ENCODE measurements at regions not wholly inside any gene's neighbourhood (a gene's known extent, or its start where the extent isn't known, plus 50 kb on each side); places are given as distances from the start of the nearest gene placed in this dataset.
A peak's percentile ranks its signal among the peaks of the same experiment; 100 is the strongest.

DNA sequence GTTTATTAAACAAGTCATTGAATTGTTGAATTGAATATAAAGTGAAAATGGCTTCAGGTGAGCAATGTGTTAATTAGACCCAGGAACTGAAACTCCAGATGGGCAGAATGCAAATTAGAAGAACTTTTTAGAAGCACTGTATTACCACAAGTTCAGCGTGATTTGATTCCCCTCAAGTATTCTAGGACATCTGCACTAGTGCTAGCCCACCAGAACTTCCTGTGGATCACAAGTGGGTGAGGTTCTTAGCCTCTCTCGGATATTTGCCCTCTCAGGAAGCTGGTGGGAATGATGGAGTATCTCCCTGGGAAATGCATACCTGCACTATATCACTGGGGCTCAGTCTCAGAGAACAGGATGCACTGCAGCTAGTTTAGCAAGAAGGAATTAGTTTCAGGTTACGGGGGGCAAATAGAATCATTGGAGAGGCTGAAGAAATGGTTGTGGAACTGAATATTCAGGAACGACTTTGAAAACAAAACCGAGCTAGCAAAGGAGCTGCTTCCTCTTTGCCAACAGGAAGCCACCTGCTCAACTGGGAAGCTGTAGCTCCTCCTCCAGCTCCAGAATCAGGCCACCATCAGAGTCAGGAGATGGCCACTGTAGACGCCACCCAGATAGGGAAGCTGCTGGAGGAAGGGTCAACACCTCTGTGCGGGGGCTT, 74.3 kb downstream of the DHCR7 start:
- Histone ChIP-seq H3K9me3 (ENCODE audit: low read depth) (no peaks in the 10 kb centered on the region), H3K9ac (no peak overlapping the region), H3K27ac (no peak overlapping the region), H3K4me3 (no peak overlapping the region), H4K20me1 (ENCODE audit: low read depth) (no peaks in the 10 kb centered on the region), H3K4me2 (no peak overlapping the region), H3K36me3 (no peaks in the 10 kb centered on the region), H2AFZ (replicated peaks) (no peak overlapping the region), H3K27me3 (peaks cover 8% of the 10 kb centered on the region), H3K4me1 (peaks cover 4% of the 10 kb centered on the region), H3K79me2 (ENCODE audit: low read depth) (no peaks in the 10 kb centered on the region), H3F3A (ENCODE audit: low read depth) (no peaks in the 10 kb centered on the region)
- no peak for DNase-seq (ENCODE audit: low spot score)
- Mint-ChIP-seq H3K9me3 (no peaks in the 10 kb centered on the region), H3K4me1 (no peaks in the 10 kb centered on the region), H3K4me3 (no peak overlapping the region), H3K27ac (no peak overlapping the region), H3K27me3 (ENCODE audit: insufficient read depth, low read depth) (no peaks in the 10 kb centered on the region), H3K36me3 (no peaks in the 10 kb centered on the region)
- TF ChIP-seq EZH2 (IDR thresholded peaks at IDR 0.05) = no peak

GRCh38 chr11:71372693-71373657, 75.2 kb downstream of the DHCR7 start:
- Histone ChIP-seq H3K27me3 (peaks cover 8% of the 10 kb centered on the region), H3K9ac (no peak overlapping the region), H4K20me1 (ENCODE audit: low read depth) (no peaks in the 10 kb centered on the region), H3K27ac (no peak overlapping the region), H3K4me3 (no peak overlapping the region), H3K9me3 (ENCODE audit: low read depth) (no peaks in the 10 kb centered on the region), H3K4me1 (peaks cover 4% of the 10 kb centered on the region), H3K36me3 (no peaks in the 10 kb centered on the region), H2AFZ (replicated peaks) (no peak overlapping the region), H3F3A (ENCODE audit: low read depth) (no peaks in the 10 kb centered on the region), H3K79me2 (ENCODE audit: low read depth) (no peaks in the 10 kb centered on the region), H3K4me2 (no peak overlapping the region)
- Mint-ChIP-seq H3K9me3 (no peaks in the 10 kb centered on the region), H3K27me3 (ENCODE audit: insufficient read depth, low read depth) (no peaks in the 10 kb centered on the region), H3K4me3 (no peak overlapping the region), H3K36me3 (no peaks in the 10 kb centered on the region), H3K27ac (no peak overlapping the region), H3K4me1 (no peaks in the 10 kb centered on the region)
- DNase-seq (ENCODE audit: low spot score) = peak; percentile 42
- TF ChIP-seq EZH2phosphoT487 (IDR thresholded peaks at IDR 0.05) = no peak
- TF ChIP-seq EZH2 (IDR thresholded peaks at IDR 0.05) = no peak
- peak; percentile 55 for TF ChIP-seq CTCF (IDR thresholded peaks at IDR 0.05)

GRCh38 chr11:71371674-71372069, 76.5 kb downstream of the DHCR7 start:
- Histone ChIP-seq H4K20me1 (ENCODE audit: low read depth) (no peaks in the 10 kb centered on the region), H3K4me3 (no peak overlapping the region), H3K36me3 (no peaks in the 10 kb centered on the region), H3K79me2 (ENCODE audit: low read depth) (no peaks in the 10 kb centered on the region), H3F3A (ENCODE audit: low read depth) (no peaks in the 10 kb centered on the region), H3K27ac (no peak overlapping the region), H3K27me3 (peaks cover 3% of the 10 kb centered on the region), H3K9me3 (ENCODE audit: low read depth) (no peaks in the 10 kb centered on the region), H3K4me2 (no peak overlapping the region), H3K9ac (no peak overlapping the region), H2AFZ (replicated peaks) (peak overlapping the region; percentile 26), H3K4me1 (peaks cover 4% of the 10 kb centered on the region)
- Mint-ChIP-seq H3K27me3 (ENCODE audit: insufficient read depth, low read depth) (no peaks in the 10 kb centered on the region), H3K4me3 (no peak overlapping the region), H3K9me3 (no peaks in the 10 kb centered on the region), H3K36me3 (no peaks in the 10 kb centered on the region), H3K4me1 (no peaks in the 10 kb centered on the region), H3K27ac (no peak overlapping the region)
- TF ChIP-seq EZH2 (IDR thresholded peaks at IDR 0.05) = no peak
- DNase-seq (ENCODE audit: low spot score) = no peak

GRCh38 chr11:71370895-71371673, 77.1 kb downstream of the DHCR7 start:
- no peak overlapping the region for H3K27ac Mint-ChIP-seq

More at GRCh38 chr11:71370895-71371673, 77.1 kb downstream of the DHCR7 start:
- Histone ChIP-seq H3K4me2 (no peak overlapping the region), H3K9me3 (ENCODE audit: low read depth) (no peaks in the 10 kb centered on the region), H3K27ac (no peak overlapping the region), H3K4me1 (peaks cover 4% of the 10 kb centered on the region), H3K4me3 (no peak overlapping the region), H2AFZ (replicated peaks) (peak overlapping the region; percentile 26), H3K9ac (no peak overlapping the region), H3K79me2 (ENCODE audit: low read depth) (no peaks in the 10 kb centered on the region), H3F3A (ENCODE audit: low read depth) (no peaks in the 10 kb centered on the region), H4K20me1 (ENCODE audit: low read depth) (no peaks in the 10 kb centered on the region), H3K36me3 (no peaks in the 10 kb centered on the region), H3K27me3 (peaks cover 2% of the 10 kb centered on the region)
- Mint-ChIP-seq H3K27me3 (ENCODE audit: insufficient read depth, low read depth) (no peaks in the 10 kb centered on the region), H3K9me3 (no peaks in the 10 kb centered on the region), H3K4me3 (no peak overlapping the region), H3K36me3 (no peaks in the 10 kb centered on the region), H3K4me1 (no peaks in the 10 kb centered on the region)
- peak; percentile 53 for TF ChIP-seq CTCF (IDR thresholded peaks at IDR 0.05)
- no peak for TF ChIP-seq EZH2phosphoT487 (IDR thresholded peaks at IDR 0.05)
- peak; percentile 41 for DNase-seq (ENCODE audit: low spot score)
